Muscle layer of colon (tissue), 2 donors: ENCODE measurements at regions not wholly inside any gene's neighbourhood (a gene's known extent, or its start where the extent isn't known, plus 50 kb on each side); places are given as distances from the start of the nearest gene placed in this dataset.

Experiments used
- H3K27ac ChIP-seq: one replicate; pipeline ENCODE4 v1.7.0; 2013; ENCODE audit warnings: low read depth, mild to moderate bottlenecking, low read length, moderate library complexity
- H3K27me3 ChIP-seq, 2 donors: one replicate each; pipeline ENCODE4 v1.7.0; 2013; ENCODE audit warnings: low read length in 2 of 2, mild to moderate bottlenecking in 2 of 2; ENCODE audit not compliant: insufficient read depth in 2 of 2, control insufficient read depth in 1 of 2
- H3K36me3 ChIP-seq: one replicate; pipeline ENCODE4 v1.7.0; 2013; ENCODE audit warnings: mild to moderate bottlenecking, low read length; ENCODE audit not compliant: insufficient read depth
- H3K4me1 ChIP-seq: one replicate; pipeline ENCODE4 v1.7.0; 2013; ENCODE audit warnings: mild to moderate bottlenecking, low read length; ENCODE audit not compliant: insufficient read depth
- H3K4me3 ChIP-seq, 2 donors: one replicate each; pipeline ENCODE4 v1.7.0; 2013; ENCODE audit warnings: low read length in 2 of 2, low read depth in 1 of 2, mild to moderate bottlenecking in 1 of 2, moderate library complexity in 1 of 2
- H3K9ac ChIP-seq: one replicate; pipeline ENCODE4 v1.7.0; 2013; ENCODE audit warnings: low read length
- H3K9me3 ChIP-seq: one replicate; pipeline ENCODE4 v1.7.0; 2013; ENCODE audit warnings: mild to moderate bottlenecking, low read length
- donor health status: abdominal sarcoma.
- donor health status: Adenocarcinoma of cecum.

DNA sequence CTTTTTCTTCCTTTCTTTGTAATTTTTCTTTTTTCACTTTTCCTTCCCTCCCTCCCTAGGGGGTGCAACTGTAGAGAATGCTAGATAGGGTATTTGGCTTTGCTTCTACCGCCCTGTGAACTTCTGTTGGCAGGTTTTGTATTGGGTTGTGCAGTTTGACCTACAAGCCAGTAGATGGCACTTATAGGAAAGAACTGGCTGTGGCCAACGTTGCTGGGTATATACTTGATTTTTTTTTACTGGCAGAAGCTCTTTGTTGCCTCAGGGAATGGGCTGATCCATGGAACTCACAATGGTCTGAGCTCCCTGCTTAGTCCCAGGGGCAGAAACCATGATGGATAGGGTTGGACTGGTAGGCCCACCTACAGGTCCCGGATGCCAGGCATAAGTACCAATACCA, 1019.5 kb upstream of the LRRTM1 start:
- Histone ChIP-seq H3K9ac (no peak overlapping the region), H3K27me3 (no peaks in the 10 kb centered on the region), H3K27ac (no peak overlapping the region), H3K4me3 (no peak overlapping the region), H3K4me1 (no peaks in the 10 kb centered on the region), H3K9me3 (no peaks in the 10 kb centered on the region), H3K36me3 (no peaks in the 10 kb centered on the region)

DNA sequence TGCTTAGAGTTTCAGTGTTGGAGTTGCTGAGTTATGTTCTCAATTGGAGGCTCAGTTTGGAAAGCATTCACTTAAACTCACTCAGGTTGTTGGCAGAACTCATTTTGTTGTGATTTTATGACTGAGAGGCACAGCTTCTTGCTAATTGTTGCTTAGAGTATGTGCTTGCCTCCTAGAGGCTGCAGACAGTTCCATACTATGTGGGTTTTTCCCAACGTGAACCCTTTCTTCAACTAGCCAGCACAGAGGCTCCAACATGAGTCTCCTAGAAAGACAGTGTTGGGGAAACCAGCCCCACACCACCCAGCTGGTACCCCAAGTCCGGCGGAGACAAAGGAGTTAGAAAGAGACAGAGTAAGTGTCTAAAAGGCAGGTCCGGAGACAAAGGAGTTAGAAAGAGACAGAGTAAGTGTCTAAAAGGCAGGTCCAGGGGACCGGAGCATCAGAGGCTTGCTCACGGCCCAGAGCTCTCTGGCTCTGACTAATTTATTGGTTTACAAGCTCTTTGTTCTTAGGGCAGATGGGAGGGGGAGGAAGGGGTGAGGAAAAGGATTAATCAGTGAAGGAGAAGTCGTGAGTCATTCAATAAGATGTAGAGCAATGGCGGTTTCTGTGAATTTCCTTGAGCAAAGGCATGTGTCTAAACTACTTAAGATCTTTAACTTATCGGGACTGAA, 999.7 kb upstream of the LRRTM1 start:
- Histone ChIP-seq H3K4me3 (no peak overlapping the region), H3K27ac (no peak overlapping the region), H3K9me3 (no peaks in the 10 kb centered on the region), H3K36me3 (no peaks in the 10 kb centered on the region), H3K9ac (no peak overlapping the region), H3K27me3 (no peaks in the 10 kb centered on the region), H3K4me1 (no peaks in the 10 kb centered on the region)

DNA sequence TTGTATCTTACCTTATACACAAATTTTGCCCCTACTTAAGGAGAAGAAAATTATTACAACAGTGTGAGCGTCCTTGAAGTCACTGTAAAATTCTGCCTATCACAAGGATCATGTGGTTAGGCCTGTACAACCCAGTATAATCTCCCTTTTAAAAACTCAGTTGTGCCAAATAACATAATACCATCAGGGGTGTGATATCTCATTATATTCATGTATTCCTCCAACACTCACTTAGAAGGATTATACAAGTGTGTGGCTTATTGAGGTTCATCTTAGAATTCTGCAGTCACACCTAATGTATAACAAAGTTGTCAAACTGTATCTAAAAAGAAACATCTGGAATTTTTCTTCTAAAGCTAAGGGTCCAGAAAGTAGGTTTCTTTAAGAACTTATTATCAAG, 998.8 kb upstream of the LRRTM1 start:
- Histone ChIP-seq H3K27ac (no peak overlapping the region), H3K9ac (no peak overlapping the region), H3K9me3 (no peaks in the 10 kb centered on the region), H3K27me3 (no peaks in the 10 kb centered on the region), H3K4me1 (no peaks in the 10 kb centered on the region), H3K4me3 (no peak overlapping the region), H3K36me3 (no peaks in the 10 kb centered on the region)

DNA sequence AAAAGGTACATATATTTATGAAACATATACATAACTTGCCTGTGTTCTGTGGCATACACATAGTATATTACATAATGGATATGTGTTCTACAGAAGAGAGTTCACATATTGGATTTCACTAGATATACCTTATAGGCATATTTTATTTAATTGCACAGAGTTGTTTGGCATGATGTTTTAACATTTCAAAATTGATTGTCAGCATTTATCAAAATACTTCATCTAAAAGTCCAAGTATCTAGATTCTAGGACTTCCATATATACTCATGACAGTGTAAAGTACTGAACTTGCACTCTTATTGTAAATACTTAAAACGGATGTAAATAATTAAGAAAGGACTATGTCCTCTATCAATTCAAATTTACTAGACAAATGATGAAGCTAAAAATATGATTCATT, 995.3 kb upstream of the LRRTM1 start:
- Histone ChIP-seq H3K9ac (no peak overlapping the region), H3K9me3 (no peaks in the 10 kb centered on the region), H3K4me1 (no peaks in the 10 kb centered on the region), H3K27ac (no peak overlapping the region), H3K4me3 (no peak overlapping the region), H3K27me3 (no peaks in the 10 kb centered on the region), H3K36me3 (no peaks in the 10 kb centered on the region)

DNA sequence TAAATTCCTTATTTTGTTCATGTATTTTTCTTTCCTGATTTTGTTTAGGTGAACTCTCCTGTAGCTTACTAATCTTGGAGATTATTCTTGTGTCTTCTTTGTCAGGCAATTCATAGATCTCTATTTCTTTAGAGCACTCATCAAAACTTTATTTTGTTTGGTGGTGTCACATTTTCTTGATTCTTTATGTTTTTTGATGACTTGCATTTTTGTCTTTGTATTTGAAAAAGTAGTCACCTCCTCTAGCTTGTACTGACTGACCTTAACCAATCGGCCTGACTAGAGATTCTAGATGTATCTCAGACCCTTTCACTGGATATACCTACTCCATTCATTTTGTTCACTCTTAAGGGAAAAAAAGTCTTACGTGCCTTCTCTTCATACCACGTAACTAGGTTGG, 986.3 kb upstream of the LRRTM1 start:
- Histone ChIP-seq H3K36me3 (no peaks in the 10 kb centered on the region), H3K4me3 (no peak overlapping the region), H3K27me3 (no peaks in the 10 kb centered on the region), H3K9me3 (no peaks in the 10 kb centered on the region), H3K4me1 (no peaks in the 10 kb centered on the region), H3K27ac (no peak overlapping the region), H3K9ac (no peak overlapping the region)

DNA sequence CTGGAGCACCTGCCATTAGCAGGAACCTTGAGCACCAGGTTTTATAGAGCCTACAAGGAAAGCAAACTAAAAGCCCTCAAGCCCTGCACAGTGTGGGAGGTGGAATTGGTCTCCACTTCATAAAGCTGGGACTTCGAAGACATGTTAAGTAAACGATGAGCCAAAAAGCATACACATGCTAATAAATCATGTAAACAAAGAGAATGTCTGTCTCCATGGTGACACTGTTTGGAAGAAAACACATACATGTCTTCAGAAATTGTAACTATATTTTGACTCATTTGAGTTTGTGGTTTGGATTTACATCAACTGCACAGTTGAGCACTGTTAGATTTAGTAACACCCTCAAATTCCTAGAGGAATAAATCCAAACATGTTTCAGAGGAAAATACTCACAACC, 978.5 kb upstream of the LRRTM1 start:
- Histone ChIP-seq H3K4me1 (peaks cover 9% of the 10 kb centered on the region), H3K9ac (no peak overlapping the region), H3K27me3 (no peaks in the 10 kb centered on the region), H3K36me3 (no peaks in the 10 kb centered on the region), H3K4me3 (no peak overlapping the region), H3K27ac (no peak overlapping the region), H3K9me3 (no peaks in the 10 kb centered on the region)

DNA sequence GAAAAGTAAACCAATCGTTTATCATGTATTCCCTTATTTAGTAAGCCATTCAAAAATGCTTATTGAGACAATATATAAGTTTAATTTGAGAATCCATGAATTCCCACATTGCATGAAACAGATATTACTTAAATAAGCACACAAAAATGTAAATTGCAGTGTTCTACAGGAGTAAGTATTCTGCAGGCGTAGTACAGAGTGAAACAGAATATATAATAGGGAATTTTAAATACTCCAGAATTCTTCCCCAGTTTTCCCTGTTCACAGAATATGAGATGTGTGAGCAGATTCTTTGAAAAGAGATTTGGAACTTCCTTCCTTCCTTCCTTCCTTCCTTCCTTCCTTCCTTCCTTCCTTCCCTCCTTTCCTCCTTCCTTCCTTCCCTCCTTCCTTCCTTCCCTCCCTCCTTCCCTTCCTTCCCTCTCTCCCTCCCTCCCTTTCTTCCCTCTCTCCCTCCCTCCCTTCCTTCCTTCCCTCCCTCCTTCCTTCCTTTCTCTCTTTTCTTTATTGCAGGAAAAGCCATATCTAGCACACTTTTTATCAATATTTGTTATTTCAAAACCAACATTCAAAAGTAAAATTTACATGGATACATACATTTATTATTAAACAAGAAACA, 977.7 kb upstream of the LRRTM1 start:
- Histone ChIP-seq H3K9me3 (no peaks in the 10 kb centered on the region), H3K36me3 (no peaks in the 10 kb centered on the region), H3K4me1 (peaks cover 9% of the 10 kb centered on the region), H3K27ac (no peak overlapping the region), H3K27me3 (no peaks in the 10 kb centered on the region), H3K4me3 (no peak overlapping the region), H3K9ac (no peak overlapping the region)

DNA sequence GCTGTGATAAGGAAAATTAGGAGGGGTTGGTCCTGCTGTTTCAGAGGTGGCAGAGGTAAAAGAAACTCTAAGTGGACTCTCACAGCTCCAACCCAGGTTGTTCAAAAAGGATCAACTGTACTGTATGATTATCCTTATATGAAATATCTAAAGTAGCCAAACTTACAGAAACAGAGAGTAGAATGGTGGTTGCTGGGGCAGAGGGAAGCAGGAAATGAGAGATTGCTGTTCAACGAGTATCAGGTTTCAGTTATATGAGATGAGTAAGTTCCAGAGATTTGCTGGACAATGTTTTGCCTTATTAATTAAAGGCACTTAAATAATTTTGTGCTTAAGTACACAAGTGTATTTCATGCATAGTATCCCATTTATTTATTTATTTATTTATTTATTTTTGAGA, 972.0 kb upstream of the LRRTM1 start:
- Histone ChIP-seq H3K4me1 (no peaks in the 10 kb centered on the region), H3K4me3 (no peak overlapping the region), H3K9me3 (no peaks in the 10 kb centered on the region), H3K27me3 (no peaks in the 10 kb centered on the region), H3K9ac (no peak overlapping the region), H3K27ac (no peak overlapping the region), H3K36me3 (no peaks in the 10 kb centered on the region)

DNA sequence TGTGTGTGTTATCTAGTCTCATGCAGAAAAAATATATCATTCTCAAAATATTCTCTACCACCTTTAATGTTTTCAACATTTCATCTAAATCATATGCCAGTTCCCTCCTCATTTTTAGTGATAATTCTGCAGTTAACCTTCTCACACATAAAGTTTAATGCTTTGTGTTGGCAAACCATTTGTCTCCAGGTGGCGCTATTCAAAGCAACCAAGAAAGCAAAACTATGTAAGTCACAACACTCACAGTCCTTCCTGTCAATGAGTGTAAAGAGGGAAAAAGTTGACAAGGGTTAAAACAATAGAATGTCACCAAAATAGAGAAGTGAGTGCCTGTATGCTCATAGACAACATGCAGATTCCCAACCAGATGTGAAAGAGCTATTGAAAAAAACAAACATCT, 961.6 kb upstream of the LRRTM1 start:
- H3K9me3 ChIP-seq: no peaks in the 10 kb centered on the region
- no peaks in the 10 kb centered on the region for H3K36me3 ChIP-seq
- no peak overlapping the region for H3K4me3 ChIP-seq
- H3K27me3 ChIP-seq: no peaks in the 10 kb centered on the region
- no peaks in the 10 kb centered on the region for H3K4me1 ChIP-seq
- H3K9ac ChIP-seq: no peak overlapping the region
- H3K27ac ChIP-seq: no peak overlapping the region

DNA sequence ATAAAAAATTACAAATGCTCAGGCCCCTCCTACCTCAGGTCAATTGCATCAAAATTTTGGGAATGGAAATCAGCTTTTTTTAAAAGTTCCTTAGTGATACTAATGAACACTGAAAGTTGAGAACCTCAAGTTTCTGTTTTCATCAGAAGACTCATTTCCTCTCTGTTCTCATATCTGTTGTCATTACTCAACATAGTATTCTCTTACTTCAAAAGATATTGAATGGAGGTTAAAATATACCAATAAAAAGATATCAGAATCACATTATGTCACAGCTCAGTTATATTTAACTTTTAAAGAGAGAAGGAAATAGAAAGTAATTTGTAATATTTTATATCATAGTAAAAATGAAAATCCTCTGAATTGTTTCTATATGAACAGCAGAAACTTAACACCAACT, 959.4 kb upstream of the LRRTM1 start:
- H3K4me1 ChIP-seq: no peaks in the 10 kb centered on the region
- no peaks in the 10 kb centered on the region for H3K36me3 ChIP-seq

DNA sequence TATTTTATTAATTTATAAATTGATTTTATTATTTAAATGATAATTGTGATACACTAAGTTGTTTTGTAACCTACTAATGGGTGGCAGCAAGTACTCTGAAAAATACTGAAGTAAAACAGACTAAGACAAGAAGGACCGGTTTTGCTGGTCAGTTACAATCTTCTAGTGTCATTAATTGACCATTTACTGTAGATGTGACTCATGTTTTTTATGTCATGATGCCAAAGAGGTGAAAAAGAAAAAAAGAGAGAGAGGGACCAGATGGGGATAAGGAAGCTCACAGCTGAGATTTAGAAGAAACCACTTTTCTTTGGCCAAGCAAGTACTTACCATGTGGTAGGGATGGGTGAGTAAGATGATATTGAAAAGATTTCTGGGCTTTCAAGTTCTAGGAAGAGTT, 955.8 kb upstream of the LRRTM1 start:
- no peaks in the 10 kb centered on the region for H3K4me1 ChIP-seq
- no peaks in the 10 kb centered on the region for H3K27me3 ChIP-seq
- H3K27ac ChIP-seq: no peak overlapping the region
- H3K36me3 ChIP-seq: no peaks in the 10 kb centered on the region
- H3K9ac ChIP-seq: no peak overlapping the region
- no peaks in the 10 kb centered on the region for H3K9me3 ChIP-seq
- no peak overlapping the region for H3K4me3 ChIP-seq

More for the DNA sequence above, 959.4 kb upstream of the LRRTM1 start:
- Histone ChIP-seq H3K9me3 (no peaks in the 10 kb centered on the region), H3K9ac (no peak overlapping the region), H3K27me3 (no peaks in the 10 kb centered on the region), H3K4me3 (no peak overlapping the region), H3K27ac (no peak overlapping the region)

DNA sequence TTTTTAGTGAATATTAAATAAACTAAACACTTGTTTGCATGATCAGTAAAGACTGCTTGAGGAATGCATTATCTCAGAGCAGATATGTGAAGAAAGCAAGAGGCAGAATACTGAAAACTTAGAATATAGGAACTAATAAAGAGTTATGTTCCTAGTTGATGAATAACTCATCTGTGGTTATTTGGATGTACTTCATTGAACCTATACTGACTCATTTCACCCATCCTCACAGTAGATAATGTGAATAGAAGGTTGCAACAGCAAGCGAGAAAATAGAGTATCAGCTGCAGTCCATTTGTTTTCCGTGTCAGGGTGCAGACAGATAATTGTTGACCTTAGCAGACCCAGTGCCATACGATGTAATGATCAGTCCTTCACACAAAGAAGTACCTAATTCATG, 945.7 kb upstream of the LRRTM1 start:
- no peak overlapping the region for H3K4me3 ChIP-seq
- H3K36me3 ChIP-seq: no peaks in the 10 kb centered on the region
- H3K9ac ChIP-seq: no peak overlapping the region
- no peak overlapping the region for H3K27ac ChIP-seq
- no peaks in the 10 kb centered on the region for H3K4me1 ChIP-seq
- H3K27me3 ChIP-seq: no peaks in the 10 kb centered on the region
- no peaks in the 10 kb centered on the region for H3K9me3 ChIP-seq
